ENCODE measurements at regions not wholly inside any gene's neighbourhood (a gene's known extent, or its start where the extent isn't known, plus 50 kb on each side); places are given as distances from the start of the nearest gene placed in this dataset.

DNA sequence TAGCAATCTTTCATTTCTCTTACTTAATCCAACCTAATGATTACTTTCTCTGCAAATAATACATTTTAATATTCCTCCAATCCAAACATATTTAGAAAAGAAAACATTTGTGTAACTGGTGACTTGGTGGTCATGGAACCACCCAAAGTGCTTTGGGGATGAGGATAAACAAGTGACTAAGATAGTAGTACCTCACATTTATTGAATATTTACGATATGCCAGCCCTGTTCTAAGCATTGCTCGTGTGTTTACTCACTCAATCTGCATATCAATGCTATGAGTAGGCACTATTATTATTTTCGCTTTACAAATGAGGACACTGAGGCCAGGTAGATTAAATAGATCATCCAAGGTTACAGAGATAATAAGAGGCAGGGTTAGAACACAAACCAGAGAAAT, 189.5 kb downstream of the SHOX2 start:
- TF ChIP-seq POLR2A (IDR thresholded peaks at IDR 0.05): no peak
- TF ChIP-seq, protein P1, sequence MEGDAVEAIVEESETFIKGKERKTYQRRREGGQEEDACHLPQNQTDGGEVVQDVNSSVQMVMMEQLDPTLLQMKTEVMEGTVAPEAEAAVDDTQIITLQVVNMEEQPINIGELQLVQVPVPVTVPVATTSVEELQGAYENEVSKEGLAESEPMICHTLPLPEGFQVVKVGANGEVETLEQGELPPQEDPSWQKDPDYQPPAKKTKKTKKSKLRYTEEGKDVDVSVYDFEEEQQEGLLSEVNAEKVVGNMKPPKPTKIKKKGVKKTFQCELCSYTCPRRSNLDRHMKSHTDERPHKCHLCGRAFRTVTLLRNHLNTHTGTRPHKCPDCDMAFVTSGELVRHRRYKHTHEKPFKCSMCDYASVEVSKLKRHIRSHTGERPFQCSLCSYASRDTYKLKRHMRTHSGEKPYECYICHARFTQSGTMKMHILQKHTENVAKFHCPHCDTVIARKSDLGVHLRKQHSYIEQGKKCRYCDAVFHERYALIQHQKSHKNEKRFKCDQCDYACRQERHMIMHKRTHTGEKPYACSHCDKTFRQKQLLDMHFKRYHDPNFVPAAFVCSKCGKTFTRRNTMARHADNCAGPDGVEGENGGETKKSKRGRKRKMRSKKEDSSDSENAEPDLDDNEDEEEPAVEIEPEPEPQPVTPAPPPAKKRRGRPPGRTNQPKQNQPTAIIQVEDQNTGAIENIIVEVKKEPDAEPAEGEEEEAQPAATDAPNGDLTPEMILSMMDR (IDR thresholded peaks at IDR 0.05): no peak

Data from testis (tissue), 2 donors.